GM20000 (cell line): ENCODE measurements at regions not wholly inside any gene's neighbourhood (a gene's known extent, or its start where the extent isn't known, plus 50 kb on each side); places are given as distances from the start of the nearest gene placed in this dataset.

Experiments
- DNase-seq: peaks from one replicate; pipeline ENCODE4 v3.0.0; 2012; ENCODE audit warnings: low spot score
- TF ChIP-seq, protein P1 (sequence below): IDR thresholded peaks from 2 replicates; pipeline ENCODE4 v1.5.1; 2012; ENCODE audit warnings: mild to moderate bottlenecking, control low read depth; ENCODE audit errors: extremely low read depth, missing control alignments

DNA sequence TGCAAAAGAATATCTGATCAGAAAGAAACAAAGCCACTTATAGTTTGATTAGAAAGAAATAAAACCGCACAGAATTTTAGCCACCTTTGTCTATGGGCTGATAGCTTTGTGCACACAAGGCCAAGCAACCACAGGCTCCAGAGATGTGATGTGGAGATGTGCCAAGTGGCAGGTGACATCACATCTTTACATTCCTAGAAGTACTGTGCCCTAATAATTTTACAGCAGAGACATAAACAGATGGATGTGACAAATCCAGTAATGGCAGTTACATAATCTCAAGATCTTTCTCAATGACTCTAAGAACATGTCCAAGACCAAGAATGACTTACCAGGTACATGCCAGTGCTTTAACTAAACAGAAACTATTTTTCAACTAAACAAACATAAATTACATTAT is 159.5 kb downstream of the LTN1 start:
- DNase-seq = no peak
- TF ChIP-seq, protein P1, sequence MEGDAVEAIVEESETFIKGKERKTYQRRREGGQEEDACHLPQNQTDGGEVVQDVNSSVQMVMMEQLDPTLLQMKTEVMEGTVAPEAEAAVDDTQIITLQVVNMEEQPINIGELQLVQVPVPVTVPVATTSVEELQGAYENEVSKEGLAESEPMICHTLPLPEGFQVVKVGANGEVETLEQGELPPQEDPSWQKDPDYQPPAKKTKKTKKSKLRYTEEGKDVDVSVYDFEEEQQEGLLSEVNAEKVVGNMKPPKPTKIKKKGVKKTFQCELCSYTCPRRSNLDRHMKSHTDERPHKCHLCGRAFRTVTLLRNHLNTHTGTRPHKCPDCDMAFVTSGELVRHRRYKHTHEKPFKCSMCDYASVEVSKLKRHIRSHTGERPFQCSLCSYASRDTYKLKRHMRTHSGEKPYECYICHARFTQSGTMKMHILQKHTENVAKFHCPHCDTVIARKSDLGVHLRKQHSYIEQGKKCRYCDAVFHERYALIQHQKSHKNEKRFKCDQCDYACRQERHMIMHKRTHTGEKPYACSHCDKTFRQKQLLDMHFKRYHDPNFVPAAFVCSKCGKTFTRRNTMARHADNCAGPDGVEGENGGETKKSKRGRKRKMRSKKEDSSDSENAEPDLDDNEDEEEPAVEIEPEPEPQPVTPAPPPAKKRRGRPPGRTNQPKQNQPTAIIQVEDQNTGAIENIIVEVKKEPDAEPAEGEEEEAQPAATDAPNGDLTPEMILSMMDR = no peak

DNA sequence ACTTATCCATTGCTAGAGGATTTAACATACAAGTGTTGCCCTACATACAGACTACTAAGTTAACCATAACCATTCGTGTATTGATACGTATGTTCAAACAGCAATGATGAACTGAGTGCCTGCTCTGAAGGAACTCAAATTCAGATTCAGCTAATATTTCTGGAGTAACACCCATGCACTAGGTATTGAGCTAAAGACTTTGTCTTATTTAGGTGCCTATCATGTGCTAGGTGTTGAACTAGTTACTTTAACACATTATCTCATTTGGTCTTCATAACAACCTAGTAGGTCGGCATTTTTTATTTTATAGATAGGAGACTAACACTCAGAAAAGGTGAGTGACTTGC is 160.0 kb downstream of the LTN1 start:
- DNase-seq = no peak
- TF ChIP-seq, protein P1 = no peak

DNA sequence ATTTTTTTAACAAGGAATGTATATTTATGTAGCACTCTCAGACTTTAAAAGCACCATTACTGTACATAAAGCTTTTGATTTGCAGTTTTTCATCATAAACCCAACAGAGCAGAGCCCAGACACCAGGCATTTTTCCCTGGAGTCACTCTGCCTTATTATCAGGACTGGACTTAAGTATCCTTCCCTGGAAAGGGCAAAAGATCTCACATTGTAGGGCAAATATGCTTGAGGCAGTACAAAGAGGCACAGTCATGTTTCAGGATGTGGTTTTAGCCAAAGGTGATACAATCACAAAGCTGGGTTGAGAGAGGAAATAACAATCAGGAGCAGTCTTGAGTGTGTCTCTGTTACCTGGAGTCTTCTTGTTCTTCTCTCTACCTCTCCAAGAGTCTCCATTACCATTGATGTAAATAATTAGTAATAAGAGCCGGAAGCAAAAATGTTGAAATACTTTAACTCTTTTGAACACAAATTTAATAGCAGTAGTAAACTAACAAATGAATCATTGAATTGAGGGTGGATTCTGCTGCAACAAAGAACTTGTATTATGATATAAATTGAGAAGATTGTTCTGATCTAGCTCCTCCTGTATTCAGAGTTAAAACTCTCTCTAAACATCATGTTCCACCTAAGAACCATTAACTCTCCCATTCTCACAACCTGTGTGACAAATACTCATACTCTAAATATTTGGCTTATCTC is 160.5 kb downstream of the LTN1 start:
- no peak for DNase-seq
- TF ChIP-seq, protein P1 = no peak

DNA sequence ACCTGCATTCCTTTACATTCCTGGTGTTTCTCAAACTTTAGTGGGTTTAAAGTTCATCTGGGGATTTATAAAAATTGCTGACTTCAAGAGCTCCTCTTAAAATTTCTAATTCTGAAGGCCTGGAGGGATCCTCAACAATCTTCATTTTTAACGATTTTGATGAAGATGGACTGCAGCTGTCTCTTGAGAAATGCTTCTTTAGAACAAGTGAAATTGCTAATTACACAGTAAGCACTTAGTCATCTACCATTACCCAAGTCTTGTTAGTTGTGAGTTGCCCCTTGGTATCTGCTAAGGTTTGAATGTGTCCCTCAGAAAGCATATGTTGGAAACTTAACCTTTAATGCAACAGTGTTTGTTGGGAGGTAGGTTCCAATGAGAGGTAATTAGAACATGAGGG is 163.7 kb downstream of the LTN1 start:
- no peak for DNase-seq
- TF ChIP-seq, protein P1 = no peak

DNA sequence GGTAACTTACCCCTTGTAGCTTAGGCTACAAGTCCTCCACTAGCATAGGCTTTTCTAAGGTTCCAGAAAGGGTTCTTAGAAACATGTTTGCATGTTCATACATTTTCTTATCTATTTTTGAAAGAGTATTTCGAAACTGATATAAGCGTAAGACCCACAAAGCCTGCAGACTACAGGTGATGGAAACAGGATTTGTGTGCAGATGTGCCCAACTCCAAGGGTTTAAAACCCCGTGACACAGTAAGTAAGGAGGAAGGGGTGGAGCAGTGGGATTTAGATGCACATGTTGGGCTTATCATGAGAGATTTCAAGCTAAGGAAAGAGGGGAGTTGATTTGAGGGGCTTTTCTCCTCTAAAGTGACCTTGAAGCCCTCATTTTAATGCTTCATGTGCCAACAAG is 164.7 kb downstream of the LTN1 start:
- no peak for DNase-seq
- TF ChIP-seq, protein P1 = no peak

DNA sequence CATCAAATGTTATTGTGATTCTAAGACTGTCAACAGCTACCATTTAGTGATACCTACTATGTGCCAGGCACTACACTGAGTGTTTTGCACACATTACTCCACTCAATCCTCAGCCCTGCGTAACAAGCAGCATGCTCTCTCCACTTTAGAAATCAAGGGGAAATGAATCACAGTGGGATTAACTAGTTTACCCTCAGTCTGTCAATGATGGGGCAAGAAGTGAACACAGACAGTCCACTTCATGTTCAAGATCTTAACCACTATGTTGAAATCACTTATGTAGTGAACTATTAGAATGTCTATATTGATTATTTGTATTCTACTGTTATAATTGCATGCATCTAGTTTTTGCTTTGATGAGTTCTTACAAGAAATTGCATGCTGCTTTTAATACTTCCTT is 165.3 kb downstream of the LTN1 start:
- TF ChIP-seq, protein P1 = no peak
- no peak for DNase-seq

DNA sequence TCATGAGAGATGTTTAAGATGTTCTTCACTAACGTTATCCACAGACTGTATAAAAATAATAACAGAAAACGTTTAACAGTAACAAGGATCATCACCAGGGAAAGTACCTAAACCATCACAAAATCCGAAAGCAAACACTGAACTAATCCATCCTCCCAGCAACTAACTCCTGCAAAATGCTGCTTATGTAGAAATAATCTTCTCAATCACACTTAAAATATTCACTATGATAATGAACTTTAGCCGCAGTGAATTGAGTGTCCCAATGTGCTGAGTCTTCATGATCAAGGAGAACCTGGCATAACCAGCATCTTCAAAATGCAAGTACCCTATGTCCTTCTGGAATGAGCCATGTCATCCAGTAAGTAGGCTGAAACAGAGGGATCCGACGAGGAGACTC is 166.1 kb downstream of the LTN1 start:
- TF ChIP-seq, protein P1 = no peak
- DNase-seq = no peak
